SK-N-SH treated with all-trans-retinoic acid at 6 μM for 48 hours (cell line): ENCODE measurements at regions not wholly inside any gene's neighbourhood (a gene's known extent, or its start where the extent isn't known, plus 50 kb on each side); places are given as distances from the start of the nearest gene placed in this dataset.

Experiments
- ATAC-seq: fragments of 200-7000 bp; cut with Tn5 transposase; 3 replicates; pipeline ENCODE4 v1.9.1; 2020; ENCODE audit warnings: mild to moderate bottlenecking, moderate library complexity
- ARNTL ChIP-seq: fragments of 450-650 bp; formaldehyde crosslinking; IDR thresholded peaks from 2 replicates; pipeline ENCODE4 v1.5.0; 2020; ENCODE audit warnings: low read depth, mild to moderate bottlenecking, moderate library complexity, borderline replicate concordance
- BACH2 ChIP-seq: fragments of 250-450 bp; sonication (Bioruptor Pico); IDR thresholded peaks from 2 replicates; pipeline ENCODE4 v1.9.0; 2021; ENCODE audit warnings: mild to moderate bottlenecking, borderline replicate concordance
- CREB5 ChIP-seq: fragments of 250-450 bp; sonication (Bioruptor Pico); IDR thresholded peaks from 2 replicates; pipeline ENCODE4 v1.5.1; 2020; ENCODE audit warnings: low read depth, mild to moderate bottlenecking, moderate library complexity
- CSDC2 ChIP-seq: fragments of 250-450 bp; sonication (Bioruptor Pico); IDR thresholded peaks from 2 replicates; pipeline ENCODE4 v1.5.0; 2020; ENCODE audit warnings: mild to moderate bottlenecking, moderate library complexity
- CSRNP3 ChIP-seq: fragments of 250-450 bp; sonication (Bioruptor Pico); IDR thresholded peaks from 2 replicates; pipeline ENCODE4 v1.5.1; 2021; ENCODE audit warnings: mild to moderate bottlenecking, moderate library complexity
- ESRRG ChIP-seq: fragments of 250-450 bp; sonication (Bioruptor Pico); IDR thresholded peaks from 2 replicates; pipeline ENCODE4 v1.6.1; 2021; ENCODE audit warnings: mild to moderate bottlenecking
- GLIS3 ChIP-seq: fragments of 250-450 bp; sonication (Bioruptor Pico); IDR thresholded peaks from 2 replicates; pipeline ENCODE4 v1.5.0; 2020; ENCODE audit warnings: mild to moderate bottlenecking, moderate library complexity
- ISL1 ChIP-seq: fragments of 250-450 bp; sonication (Bioruptor Pico); IDR thresholded peaks from 2 replicates; pipeline ENCODE4 v2.1.2; 2022; ENCODE audit warnings: mild to moderate bottlenecking, moderate library complexity
- OSR1 ChIP-seq: fragments of 250-450 bp; sonication (Bioruptor Pico); IDR thresholded peaks from 2 replicates; pipeline ENCODE4 v1.8.0; 2022; ENCODE audit warnings: moderate library complexity, mild to moderate bottlenecking, inconsistent platforms
- PPARA ChIP-seq: fragments of 250-450 bp; sonication (Bioruptor Pico); IDR thresholded peaks from 2 replicates; pipeline ENCODE4 v1.5.0; 2020; ENCODE audit warnings: mild to moderate bottlenecking, borderline replicate concordance
- RARB ChIP-seq: fragments of 250-450 bp; sonication (Bioruptor Pico); IDR thresholded peaks from 2 replicates; pipeline ENCODE4 v1.8.0; 2021; ENCODE audit warnings: mild to moderate bottlenecking, moderate library complexity
- SNAI2 ChIP-seq: fragments of 250-450 bp; sonication (Bioruptor Pico); IDR thresholded peaks from 2 replicates; pipeline ENCODE4 v1.5.0; 2020; ENCODE audit warnings: mild to moderate bottlenecking, moderate library complexity
- TCF4 ChIP-seq: fragments of 250-450 bp; sonication (Bioruptor Pico); IDR thresholded peaks from 2 replicates; pipeline ENCODE4 v1.8.0; 2021; ENCODE audit warnings: mild to moderate bottlenecking, moderate library complexity, borderline replicate concordance
- TOX ChIP-seq: fragments of 250-450 bp; sonication (Bioruptor Pico); IDR thresholded peaks from 2 replicates; pipeline ENCODE4 v1.8.0; 2021; ENCODE audit warnings: mild to moderate bottlenecking, moderate library complexity, borderline replicate concordance
- ZFP3 ChIP-seq: fragments of 250-450 bp; sonication (Bioruptor Pico); IDR thresholded peaks from 2 replicates; pipeline ENCODE4 v1.5.0; 2020; ENCODE audit warnings: mild to moderate bottlenecking, moderate library complexity
- ZFP30 ChIP-seq: fragments of 450-650 bp; formaldehyde crosslinking; IDR thresholded peaks from 2 replicates; pipeline ENCODE4 v1.5.0; 2022; ENCODE audit warnings: mild to moderate bottlenecking, moderate library complexity
- ZNF70 ChIP-seq: fragments of 450-650 bp; formaldehyde crosslinking; IDR thresholded peaks from 2 replicates; pipeline ENCODE4 v1.5.0; 2020; ENCODE audit warnings: mild to moderate bottlenecking, moderate library complexity
- ZNF8 ChIP-seq: fragments of 450-650 bp; formaldehyde crosslinking; IDR thresholded peaks from 2 replicates; pipeline ENCODE4 v1.5.0; 2020; ENCODE audit warnings: mild to moderate bottlenecking, moderate library complexity
- TF ChIP-seq, protein P1 (sequence below): fragments of 250-450 bp; sonication (Bioruptor Pico); IDR thresholded peaks from 2 replicates; pipeline ENCODE4 v1.5.0; 2020; ENCODE audit warnings: mild to moderate bottlenecking, moderate library complexity
- TF ChIP-seq, protein P2 (sequence below): fragments of 250-450 bp; sonication (Bioruptor Pico); IDR thresholded peaks from 2 replicates; pipeline ENCODE4 v1.8.0; 2021; ENCODE audit warnings: low read depth, mild to moderate bottlenecking, moderate library complexity, borderline replicate concordance
- TF ChIP-seq, protein P3 (sequence below): fragments of 250-450 bp; sonication (Bioruptor Pico); IDR thresholded peaks from 2 replicates; pipeline ENCODE4 v1.8.0; 2020; ENCODE audit warnings: mild to moderate bottlenecking, moderate library complexity, borderline replicate concordance

DNA sequence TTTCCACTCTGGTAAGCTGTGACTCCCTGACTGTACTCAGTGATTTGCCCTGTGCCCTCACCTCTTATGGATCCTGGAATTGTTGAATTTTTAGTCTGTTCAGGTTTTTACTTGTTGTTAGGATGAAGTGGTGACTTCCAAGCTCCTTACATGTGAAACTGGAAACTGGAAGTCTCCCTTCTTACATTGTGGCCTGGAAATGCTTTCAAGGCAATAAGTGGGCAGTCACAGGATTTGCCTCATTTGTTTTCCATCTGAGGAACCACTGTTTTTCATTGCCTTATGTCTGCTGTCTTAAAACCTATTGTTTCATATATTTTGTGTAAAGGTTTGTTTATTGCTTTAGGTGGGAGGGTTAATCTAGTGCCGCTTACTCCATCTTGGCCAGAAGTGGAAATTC, 155.8 kb downstream of the CYB561 start:
- TF ChIP-seq ISL1 (CRISPR knock-in tag) (no peak), ZNF8 (CRISPR knock-in tag) (no peak), OSR1 (no peak), ARNTL (CRISPR knock-in tag) (no peak), GLIS3 (CRISPR knock-in tag) (no peak), TCF4 (CRISPR knock-in tag) (no peak), TOX (CRISPR knock-in tag) (no peak), ESRRG (no peak), SNAI2 (CRISPR knock-in tag) (no peak), BACH2 (no peak), ZFP30 (CRISPR knock-in tag) (no peak), ZNF70 (no peak), CSRNP3 (CRISPR knock-in tag) (no peak)
- TF ChIP-seq, protein P1, sequence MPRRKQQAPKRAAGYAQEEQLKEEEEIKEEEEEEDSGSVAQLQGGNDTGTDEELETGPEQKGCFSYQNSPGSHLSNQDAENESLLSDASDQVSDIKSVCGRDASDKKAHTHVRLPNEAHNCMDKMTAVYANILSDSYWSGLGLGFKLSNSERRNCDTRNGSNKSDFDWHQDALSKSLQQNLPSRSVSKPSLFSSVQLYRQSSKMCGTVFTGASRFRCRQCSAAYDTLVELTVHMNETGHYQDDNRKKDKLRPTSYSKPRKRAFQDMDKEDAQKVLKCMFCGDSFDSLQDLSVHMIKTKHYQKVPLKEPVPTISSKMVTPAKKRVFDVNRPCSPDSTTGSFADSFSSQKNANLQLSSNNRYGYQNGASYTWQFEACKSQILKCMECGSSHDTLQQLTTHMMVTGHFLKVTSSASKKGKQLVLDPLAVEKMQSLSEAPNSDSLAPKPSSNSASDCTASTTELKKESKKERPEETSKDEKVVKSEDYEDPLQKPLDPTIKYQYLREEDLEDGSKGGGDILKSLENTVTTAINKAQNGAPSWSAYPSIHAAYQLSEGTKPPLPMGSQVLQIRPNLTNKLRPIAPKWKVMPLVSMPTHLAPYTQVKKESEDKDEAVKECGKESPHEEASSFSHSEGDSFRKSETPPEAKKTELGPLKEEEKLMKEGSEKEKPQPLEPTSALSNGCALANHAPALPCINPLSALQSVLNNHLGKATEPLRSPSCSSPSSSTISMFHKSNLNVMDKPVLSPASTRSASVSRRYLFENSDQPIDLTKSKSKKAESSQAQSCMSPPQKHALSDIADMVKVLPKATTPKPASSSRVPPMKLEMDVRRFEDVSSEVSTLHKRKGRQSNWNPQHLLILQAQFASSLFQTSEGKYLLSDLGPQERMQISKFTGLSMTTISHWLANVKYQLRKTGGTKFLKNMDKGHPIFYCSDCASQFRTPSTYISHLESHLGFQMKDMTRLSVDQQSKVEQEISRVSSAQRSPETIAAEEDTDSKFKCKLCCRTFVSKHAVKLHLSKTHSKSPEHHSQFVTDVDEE: no peak
- TF ChIP-seq, protein P2, sequence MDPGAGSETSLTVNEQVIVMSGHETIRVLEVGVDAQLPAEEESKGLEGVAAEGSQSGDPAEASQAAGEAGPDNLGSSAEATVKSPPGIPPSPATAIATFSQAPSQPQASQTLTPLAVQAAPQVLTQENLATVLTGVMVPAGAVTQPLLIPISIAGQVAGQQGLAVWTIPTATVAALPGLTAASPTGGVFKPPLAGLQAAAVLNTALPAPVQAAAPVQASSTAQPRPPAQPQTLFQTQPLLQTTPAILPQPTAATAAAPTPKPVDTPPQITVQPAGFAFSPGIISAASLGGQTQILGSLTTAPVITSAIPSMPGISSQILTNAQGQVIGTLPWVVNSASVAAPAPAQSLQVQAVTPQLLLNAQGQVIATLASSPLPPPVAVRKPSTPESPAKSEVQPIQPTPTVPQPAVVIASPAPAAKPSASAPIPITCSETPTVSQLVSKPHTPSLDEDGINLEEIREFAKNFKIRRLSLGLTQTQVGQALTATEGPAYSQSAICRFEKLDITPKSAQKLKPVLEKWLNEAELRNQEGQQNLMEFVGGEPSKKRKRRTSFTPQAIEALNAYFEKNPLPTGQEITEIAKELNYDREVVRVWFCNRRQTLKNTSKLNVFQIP (CRISPR knock-in tag): no peak
- TF ChIP-seq, protein P3, sequence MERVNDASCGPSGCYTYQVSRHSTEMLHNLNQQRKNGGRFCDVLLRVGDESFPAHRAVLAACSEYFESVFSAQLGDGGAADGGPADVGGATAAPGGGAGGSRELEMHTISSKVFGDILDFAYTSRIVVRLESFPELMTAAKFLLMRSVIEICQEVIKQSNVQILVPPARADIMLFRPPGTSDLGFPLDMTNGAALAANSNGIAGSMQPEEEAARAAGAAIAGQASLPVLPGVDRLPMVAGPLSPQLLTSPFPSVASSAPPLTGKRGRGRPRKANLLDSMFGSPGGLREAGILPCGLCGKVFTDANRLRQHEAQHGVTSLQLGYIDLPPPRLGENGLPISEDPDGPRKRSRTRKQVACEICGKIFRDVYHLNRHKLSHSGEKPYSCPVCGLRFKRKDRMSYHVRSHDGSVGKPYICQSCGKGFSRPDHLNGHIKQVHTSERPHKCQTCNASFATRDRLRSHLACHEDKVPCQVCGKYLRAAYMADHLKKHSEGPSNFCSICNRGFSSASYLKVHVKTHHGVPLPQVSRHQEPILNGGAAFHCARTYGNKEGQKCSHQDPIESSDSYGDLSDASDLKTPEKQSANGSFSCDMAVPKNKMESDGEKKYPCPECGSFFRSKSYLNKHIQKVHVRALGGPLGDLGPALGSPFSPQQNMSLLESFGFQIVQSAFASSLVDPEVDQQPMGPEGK (CRISPR knock-in tag): no peak
- no peak for ATAC-seq

DNA sequence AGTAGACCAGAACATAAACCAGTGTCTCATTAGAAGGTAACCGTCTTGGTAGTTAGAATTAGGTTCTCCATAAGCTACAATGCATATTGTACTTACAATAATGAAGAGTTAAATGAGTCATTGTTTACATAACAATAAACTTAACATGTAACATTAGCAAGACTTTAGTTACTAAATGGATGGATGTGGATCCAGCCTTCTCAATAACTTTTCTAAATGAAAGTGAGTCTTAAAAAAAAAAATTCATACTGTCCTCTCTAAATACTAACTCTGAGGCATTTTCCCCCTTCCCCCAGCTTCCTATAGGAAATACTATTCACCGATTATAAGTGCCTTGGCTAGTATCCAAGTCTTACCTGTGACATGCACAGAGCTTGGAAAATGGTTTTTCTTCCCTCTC, 155.3 kb downstream of the CYB561 start:
- TF ChIP-seq CREB5: no peak
- no peak for TF ChIP-seq BACH2
- no peak for TF ChIP-seq ARNTL (CRISPR knock-in tag)
- no peak for TF ChIP-seq CSDC2 (CRISPR knock-in tag)
- TF ChIP-seq PPARA (CRISPR knock-in tag): no peak
- TF ChIP-seq ZFP30 (CRISPR knock-in tag): no peak
- no peak for TF ChIP-seq ZNF70
- TF ChIP-seq CSRNP3 (CRISPR knock-in tag): no peak
- no peak for TF ChIP-seq ESRRG
- TF ChIP-seq TCF4 (CRISPR knock-in tag): no peak
- TF ChIP-seq, protein P1: no peak
- no peak for TF ChIP-seq RARB
- TF ChIP-seq, protein P2 (CRISPR knock-in tag): no peak
- TF ChIP-seq ZFP3 (CRISPR knock-in tag): no peak
- TF ChIP-seq TOX (CRISPR knock-in tag): no peak
- TF ChIP-seq GLIS3 (CRISPR knock-in tag): no peak
- ATAC-seq: no peak
